ENCODE measurements at regions not wholly inside any gene's neighbourhood (a gene's known extent, or its start where the extent isn't known, plus 50 kb on each side); places are given as distances from the start of the nearest gene placed in this dataset.

DNA sequence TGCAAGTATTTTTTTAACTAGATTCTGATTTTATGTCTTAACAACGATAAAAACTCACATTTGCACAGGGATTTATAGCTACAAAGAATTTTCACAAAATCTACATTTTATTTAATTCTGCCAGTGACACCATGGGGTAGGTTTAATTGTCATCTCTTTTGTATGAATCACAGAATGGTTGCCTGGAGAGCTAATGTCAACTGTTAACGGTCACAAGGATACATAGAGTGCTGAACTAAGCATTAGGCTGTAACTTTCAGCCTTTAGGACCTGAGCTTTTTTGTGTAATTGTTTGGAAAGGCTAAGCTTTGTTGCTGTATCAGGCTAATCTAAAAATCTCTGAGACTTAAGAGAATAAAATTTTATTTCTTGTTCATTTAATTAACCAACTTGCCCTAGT, 465.3 kb upstream of the TBX3 start:
- TF ChIP-seq, protein P1, sequence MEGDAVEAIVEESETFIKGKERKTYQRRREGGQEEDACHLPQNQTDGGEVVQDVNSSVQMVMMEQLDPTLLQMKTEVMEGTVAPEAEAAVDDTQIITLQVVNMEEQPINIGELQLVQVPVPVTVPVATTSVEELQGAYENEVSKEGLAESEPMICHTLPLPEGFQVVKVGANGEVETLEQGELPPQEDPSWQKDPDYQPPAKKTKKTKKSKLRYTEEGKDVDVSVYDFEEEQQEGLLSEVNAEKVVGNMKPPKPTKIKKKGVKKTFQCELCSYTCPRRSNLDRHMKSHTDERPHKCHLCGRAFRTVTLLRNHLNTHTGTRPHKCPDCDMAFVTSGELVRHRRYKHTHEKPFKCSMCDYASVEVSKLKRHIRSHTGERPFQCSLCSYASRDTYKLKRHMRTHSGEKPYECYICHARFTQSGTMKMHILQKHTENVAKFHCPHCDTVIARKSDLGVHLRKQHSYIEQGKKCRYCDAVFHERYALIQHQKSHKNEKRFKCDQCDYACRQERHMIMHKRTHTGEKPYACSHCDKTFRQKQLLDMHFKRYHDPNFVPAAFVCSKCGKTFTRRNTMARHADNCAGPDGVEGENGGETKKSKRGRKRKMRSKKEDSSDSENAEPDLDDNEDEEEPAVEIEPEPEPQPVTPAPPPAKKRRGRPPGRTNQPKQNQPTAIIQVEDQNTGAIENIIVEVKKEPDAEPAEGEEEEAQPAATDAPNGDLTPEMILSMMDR (IDR thresholded peaks at IDR 0.05; ENCODE audit: extremely low read depth in 1 of 2, insufficient read depth in 1 of 2, low read depth in 1 of 2, low read length in 2 of 2), result no peak
- TF ChIP-seq POLR2AphosphoS5 (IDR thresholded peaks at IDR 0.05; ENCODE audit: insufficient read depth, low read depth, low read length), result no peak
- no peak for TF ChIP-seq MAX (IDR thresholded peaks at IDR 0.05; ENCODE audit: insufficient read depth, insufficient read length)
- TF ChIP-seq GATA2 (IDR thresholded peaks at IDR 0.05; ENCODE audit: insufficient read depth, insufficient read length, low read depth, low read length), result no peak
- TF ChIP-seq EZH2 (IDR thresholded peaks at IDR 0.05; ENCODE audit: borderline replicate concordance, low read depth, low read length, severe bottlenecking), result no peak

Data from endothelial cell of umbilical vein (primary cell).